AG04450 (cell line): ENCODE measurements at regions not wholly inside any gene's neighbourhood (a gene's known extent, or its start where the extent isn't known, plus 50 kb on each side); places are given as distances from the start of the nearest gene placed in this dataset.
"Not testable (repeated sequence)": the region's sequence is repeated elsewhere in the genome, so short reads cannot be mapped to it uniquely, and the experiment has no call there.

Experiments used
- CTCF ChIA-PET: fragments of 300-600, 350-600 bp; formaldehyde crosslinking; extraction: SDS; loops from one replicate; lab custom pipeline; 2022; ENCODE audit warnings: antibody characterized with exemption, inconsistent platforms; lab: Charles Lee
- POLR2A ChIA-PET: fragments of 350-600 bp; formaldehyde crosslinking; extraction: SDS; loops from one replicate; lab custom pipeline; 2021; ENCODE audit warnings: antibody characterized with exemption, inconsistent platforms; lab: Yijun Ruan, JAX
- DNase-seq: peaks from one replicate; pipeline ENCODE4 v3.0.0-alpha.2; 2011; ENCODE audit warnings: low read depth, low spot score
- H3K27ac ChIP-seq: one replicate; pipeline ENCODE4 v1.5.1; 2012; ENCODE audit warnings: low read depth, low read length, control low read depth
- H3K27me3 ChIP-seq: one replicate; pipeline ENCODE4 v1.6.0; 2012; ENCODE audit warnings: low read length; ENCODE audit not compliant: control insufficient read depth, insufficient read depth
- H3K4me3 ChIP-seq: 2 replicates; pipeline ENCODE4 v1.5.1; 2011; ENCODE audit warnings: mild to moderate bottlenecking, low read depth, low read length, control low read depth
- H3K9me3 ChIP-seq: 2 replicates; pipeline ENCODE4 v1.5.1; 2012; ENCODE audit warnings: low read length; ENCODE audit not compliant: control insufficient read depth, insufficient read depth
- TF ChIP-seq, protein P1 (sequence below): IDR thresholded peaks from 2 replicates; pipeline ENCODE4 v1.5.1; 2011; ENCODE audit warnings: low read depth, low read length, control low read depth, inconsistent platforms

DNA sequence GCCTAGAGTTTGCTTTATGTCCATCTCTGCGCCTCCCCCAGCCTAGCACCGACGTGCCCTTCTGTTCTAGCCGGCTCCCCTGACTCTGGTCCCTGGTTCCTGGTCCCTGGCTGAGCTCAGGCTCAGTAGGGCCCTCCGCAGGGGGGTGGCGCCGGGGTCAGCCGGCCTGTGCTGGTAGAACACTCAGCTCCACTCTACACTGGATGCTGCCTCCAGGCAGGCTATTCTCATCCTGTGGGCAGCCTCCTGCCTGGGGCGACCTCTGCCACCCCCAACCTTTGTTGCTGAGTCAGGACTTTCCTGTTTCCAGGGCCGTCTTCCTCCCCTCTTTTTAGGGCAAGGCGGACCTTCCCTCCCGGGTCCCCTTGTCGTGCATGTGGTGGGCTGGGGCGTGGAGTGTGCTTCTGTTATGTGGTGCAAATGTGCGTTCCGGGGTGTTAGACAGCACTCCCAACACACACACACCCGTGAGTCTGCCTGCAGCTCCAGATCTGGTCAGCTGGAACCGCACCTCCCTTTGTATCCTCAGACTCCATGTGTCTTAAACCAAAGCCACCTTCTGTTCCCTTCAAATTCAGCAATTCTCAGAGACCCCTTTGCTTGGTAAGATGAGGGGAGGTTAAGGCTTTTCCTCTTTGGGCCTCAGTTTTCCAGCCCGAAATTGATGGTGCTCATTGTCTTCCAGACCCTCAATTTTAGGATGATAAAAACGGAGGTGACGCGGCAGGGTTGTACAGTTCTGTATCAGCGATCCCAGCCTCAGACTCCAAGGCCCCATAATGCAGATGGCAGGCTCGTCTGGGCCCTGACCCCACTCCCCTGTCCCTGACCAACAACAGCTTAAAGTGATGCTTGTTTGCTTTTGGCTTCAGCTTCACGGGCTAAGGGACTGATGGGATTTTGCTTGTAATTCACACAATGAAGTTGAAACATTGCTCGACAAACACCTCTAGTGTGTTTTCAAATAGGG is 1327.9 kb downstream of the BRD1 start:
- CTCF ChIA-PET: interaction anchor here (0.6 kb wide), 1 partner anchor 9 kb away, joined by 3 read pairs; no protein-coding TSS in a partner anchor
- POLR2A ChIA-PET: no interaction called here
- TF ChIP-seq, protein P1, sequence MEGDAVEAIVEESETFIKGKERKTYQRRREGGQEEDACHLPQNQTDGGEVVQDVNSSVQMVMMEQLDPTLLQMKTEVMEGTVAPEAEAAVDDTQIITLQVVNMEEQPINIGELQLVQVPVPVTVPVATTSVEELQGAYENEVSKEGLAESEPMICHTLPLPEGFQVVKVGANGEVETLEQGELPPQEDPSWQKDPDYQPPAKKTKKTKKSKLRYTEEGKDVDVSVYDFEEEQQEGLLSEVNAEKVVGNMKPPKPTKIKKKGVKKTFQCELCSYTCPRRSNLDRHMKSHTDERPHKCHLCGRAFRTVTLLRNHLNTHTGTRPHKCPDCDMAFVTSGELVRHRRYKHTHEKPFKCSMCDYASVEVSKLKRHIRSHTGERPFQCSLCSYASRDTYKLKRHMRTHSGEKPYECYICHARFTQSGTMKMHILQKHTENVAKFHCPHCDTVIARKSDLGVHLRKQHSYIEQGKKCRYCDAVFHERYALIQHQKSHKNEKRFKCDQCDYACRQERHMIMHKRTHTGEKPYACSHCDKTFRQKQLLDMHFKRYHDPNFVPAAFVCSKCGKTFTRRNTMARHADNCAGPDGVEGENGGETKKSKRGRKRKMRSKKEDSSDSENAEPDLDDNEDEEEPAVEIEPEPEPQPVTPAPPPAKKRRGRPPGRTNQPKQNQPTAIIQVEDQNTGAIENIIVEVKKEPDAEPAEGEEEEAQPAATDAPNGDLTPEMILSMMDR: no peak
- Histone ChIP-seq H3K4me3 (no peak overlapping the region), H3K27me3 (no peaks in the 10 kb centered on the region), H3K9me3 (peaks cover 83% of the 10 kb centered on the region), H3K27ac (no peak overlapping the region)
- DNase-seq: no peak

DNA sequence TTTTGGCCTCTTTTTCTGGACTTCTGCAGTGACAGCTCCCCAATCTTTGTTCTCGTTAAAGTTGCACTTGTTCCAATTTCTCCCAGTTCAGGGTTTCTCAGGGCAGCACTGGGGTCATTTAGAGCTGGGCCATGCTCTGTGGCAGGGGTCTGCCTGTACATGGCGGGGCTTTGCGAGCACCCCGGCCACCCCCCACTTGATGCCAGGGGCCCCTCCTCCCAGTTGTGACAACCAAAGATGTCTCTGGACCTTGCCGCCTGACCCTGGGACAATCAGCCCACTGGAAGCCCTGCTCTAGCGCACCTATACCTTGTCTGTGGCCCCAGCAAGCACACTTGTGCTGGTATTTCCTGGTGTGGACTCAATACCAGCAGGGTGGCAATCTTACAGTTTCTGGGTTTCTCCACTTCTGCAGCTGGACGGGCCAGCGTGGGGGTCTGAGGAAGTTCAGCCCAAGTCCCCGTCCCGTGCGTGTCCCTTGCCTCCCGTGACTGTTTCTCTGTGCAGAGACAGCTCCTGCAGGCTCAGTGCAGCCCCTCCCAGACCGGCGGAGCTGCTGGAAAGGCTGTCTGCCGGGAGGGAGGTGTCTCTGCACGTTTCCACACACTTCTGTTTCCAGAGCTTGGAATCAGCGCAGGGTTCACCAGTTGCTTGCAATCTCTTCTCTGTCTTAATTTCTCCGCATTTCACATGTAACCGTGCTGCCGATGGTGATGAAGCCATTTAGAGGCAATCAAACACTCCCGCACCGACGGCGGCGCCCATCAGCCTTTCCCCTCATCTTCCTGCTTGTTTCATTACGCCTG is 1328.9 kb downstream of the BRD1 start:
- Histone ChIP-seq H3K9me3 (peaks cover 76% of the 10 kb centered on the region), H3K4me3 (no peak overlapping the region), H3K27me3 (no peaks in the 10 kb centered on the region), H3K27ac (no peak overlapping the region)
- ChIA-PET POLR2A (no interaction called here), CTCF (no interaction called here)
- no peak for DNase-seq
- TF ChIP-seq, protein P1: no peak

DNA sequence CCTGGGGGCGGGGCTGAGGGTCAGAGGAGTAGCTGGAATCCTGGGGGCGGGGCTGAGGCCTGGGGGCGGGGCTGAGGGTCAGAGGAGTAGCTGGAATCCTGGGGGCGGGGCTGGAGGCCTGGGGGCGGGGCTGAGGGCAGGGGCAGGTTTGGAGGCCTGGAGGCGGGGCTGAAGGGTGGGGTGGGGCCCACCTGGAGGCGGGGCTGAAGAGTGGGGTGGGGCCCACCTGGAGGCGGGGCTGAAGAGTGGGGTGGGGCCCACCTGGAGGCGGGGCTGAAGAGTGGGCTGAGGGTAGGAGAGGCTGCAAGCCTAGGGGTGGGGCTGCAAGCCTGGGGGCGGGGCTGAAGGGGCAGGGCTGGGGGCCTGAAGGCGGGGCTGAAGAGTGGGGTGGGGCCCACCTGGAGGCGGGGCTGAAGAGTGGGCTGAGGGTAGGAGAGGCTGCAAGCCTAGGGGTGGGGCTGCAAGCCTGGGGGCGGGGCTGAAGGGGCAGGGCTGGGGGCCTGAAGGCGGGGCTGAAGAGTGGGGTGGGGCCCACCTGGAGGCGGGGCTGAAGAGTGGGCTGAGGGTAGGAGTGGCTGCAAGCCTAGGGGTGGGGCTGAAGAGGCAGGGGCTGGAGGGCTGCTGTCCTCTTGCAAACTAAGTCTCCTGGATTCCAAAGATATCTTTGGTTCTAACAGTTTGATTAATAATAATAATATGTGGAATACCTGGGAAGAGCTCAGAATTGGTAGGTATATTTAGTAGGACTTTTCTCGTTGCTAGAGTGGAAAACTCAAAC is 1329.7 kb downstream of the BRD1 start:
- POLR2A ChIA-PET, H3K27ac ChIP-seq, H3K4me3 ChIP-seq, H3K27me3 ChIP-seq, CTCF ChIA-PET, DNase-seq: not testable (repeated sequence)
- H3K9me3 ChIP-seq: peaks cover 68% of the 10 kb centered on the region

DNA sequence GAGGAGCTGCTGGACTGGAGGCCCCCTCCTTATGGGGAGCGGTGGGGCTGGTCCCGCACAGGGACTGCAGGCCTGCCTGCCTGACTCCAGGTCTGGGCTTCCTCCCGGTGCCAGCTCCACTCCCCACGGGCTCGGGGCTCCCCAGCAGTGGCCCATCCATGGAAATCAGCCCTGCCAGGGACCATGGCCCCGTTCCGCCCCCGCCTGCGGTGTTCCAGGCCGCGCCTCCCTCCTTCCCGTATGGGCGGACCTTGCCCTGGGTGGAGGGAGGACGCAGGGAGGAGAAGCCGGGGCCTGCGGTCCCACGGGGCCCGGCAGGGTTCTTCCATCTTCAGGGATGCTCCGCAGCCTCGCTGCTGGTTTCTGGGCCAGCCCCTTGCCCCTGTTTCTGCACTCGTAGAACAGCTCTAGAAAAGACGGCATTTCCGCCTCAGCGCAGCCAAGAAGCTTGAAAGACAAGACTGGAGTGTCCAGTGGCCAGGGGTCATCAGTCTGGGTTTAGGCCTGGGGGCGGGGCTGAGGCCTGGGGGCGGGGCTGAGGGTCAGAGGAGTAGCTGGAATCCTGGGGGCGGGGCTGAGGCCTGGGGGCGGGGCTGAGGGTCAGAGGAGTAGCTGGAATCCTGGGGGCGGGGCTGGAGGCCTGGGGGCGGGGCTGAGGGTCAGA is 1330.6 kb downstream of the BRD1 start:
- peaks cover 64% of the 10 kb centered on the region for H3K9me3 ChIP-seq
- CTCF ChIA-PET: no interaction called here
- DNase-seq: no peak
- POLR2A ChIA-PET: no interaction called here
- H3K4me3 ChIP-seq: no peak overlapping the region
- H3K27me3 ChIP-seq: no peaks in the 10 kb centered on the region
- TF ChIP-seq, protein P1: no peak
- H3K27ac ChIP-seq: no peak overlapping the region
